ENCODE measurements at regions not wholly inside any gene's neighbourhood (a gene's known extent, or its start where the extent isn't known, plus 50 kb on each side); places are given as distances from the start of the nearest gene placed in this dataset.

DNA sequence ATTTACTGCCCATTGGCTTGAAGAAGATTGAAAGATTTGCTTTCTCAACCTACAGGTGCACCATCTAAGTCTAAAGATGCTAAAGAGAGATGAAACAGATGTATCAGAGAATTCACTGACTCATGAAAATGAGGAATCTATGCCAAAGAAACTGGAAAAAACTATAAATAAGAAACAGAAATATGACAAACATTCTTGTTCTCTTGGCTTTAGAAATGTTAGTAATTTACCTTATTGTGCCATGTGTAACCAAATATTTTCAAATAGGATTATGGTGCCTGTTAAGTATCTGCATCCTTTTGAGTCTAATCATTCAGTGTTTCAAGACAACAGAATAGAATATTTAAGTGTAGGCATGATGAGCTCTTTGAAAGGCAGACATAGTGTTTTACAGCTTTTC, 271.5 kb downstream of the MEX3B start:
- Histone ChIP-seq H3K18ac (ENCODE audit: insufficient read length, low read depth, low read length) (no peak overlapping the region), H3K9me3 (ENCODE audit: control insufficient read depth, low read depth, low read length) (no peaks in the 10 kb centered on the region), H3K14ac (ENCODE audit: insufficient read depth, low read length) (no peak overlapping the region), H3K23ac (ENCODE audit: insufficient read length, low read depth, low read length) (no peak overlapping the region), H4K20me1 (ENCODE audit: control insufficient read depth, insufficient read depth, insufficient read length) (no peaks in the 10 kb centered on the region), H4K5ac (ENCODE audit: insufficient read length, low read depth, low read length) (no peak overlapping the region), H4K8ac (replicated peaks; ENCODE audit: insufficient read length, low read depth, low read length) (no peak overlapping the region), H3K79me2 (ENCODE audit: insufficient read depth, low read length) (no peaks in the 10 kb centered on the region), H3T11ph (ENCODE audit: low read length) (no peak overlapping the region), H3K56ac (ENCODE audit: insufficient read length, low read depth, low read length) (no peak overlapping the region), H3K27me3 (ENCODE audit: insufficient read depth, low read length) (no peaks in the 10 kb centered on the region), H2BK120ac (ENCODE audit: low read depth, low read length, poor library complexity, severe bottlenecking) (no peak overlapping the region), H4K91ac (ENCODE audit: insufficient read length, low read depth, low read length) (no peak overlapping the region), H2BK20ac (ENCODE audit: low read depth, low read length, poor library complexity, severe bottlenecking) (no peak overlapping the region), H2AK5ac (ENCODE audit: insufficient read length, low read length) (no peak overlapping the region), H3K4me2 (ENCODE audit: insufficient read depth, insufficient read length, low read length) (no peak overlapping the region), H3K4ac (ENCODE audit: low read depth, low read length) (no peak overlapping the region), H3K27ac (ENCODE audit: insufficient read length, low read depth, low read length) (no peak overlapping the region), H3K4me1 (ENCODE audit: insufficient read depth, low read length) (no peaks in the 10 kb centered on the region), H3K9ac (ENCODE audit: extremely low read depth, insufficient read length, low read length) (no peak overlapping the region), H2BK5ac (ENCODE audit: insufficient read length, low read length) (no peak overlapping the region), H2BK15ac (ENCODE audit: low read depth, low read length) (no peak overlapping the region), H2AFZ (ENCODE audit: low read length) (no peak overlapping the region), H3K79me1 (ENCODE audit: insufficient read depth, low read depth, low read length, poor library complexity, severe bottlenecking) (no peaks in the 10 kb centered on the region), H2BK12ac (ENCODE audit: insufficient read length, low read depth, low read length) (no peak overlapping the region), H3K23me2 (ENCODE audit: insufficient read length, low read depth, low read length, poor library complexity, severe bottlenecking) (no peaks in the 10 kb centered on the region)
- H3K4me3 Mint-ChIP-seq = no peak overlapping the region
- H3K27me3 Mint-ChIP-seq (ENCODE audit: low read depth) = no peaks in the 10 kb centered on the region
- peaks cover 0 to 3% of the 10 kb centered on the region in 2 experiments; a peak in 2 of 4 replicates for H3K4me1 Mint-ChIP-seq
- H3K9me3 Mint-ChIP-seq = no peaks in the 10 kb centered on the region; a peak in 1 of 5 replicates
- DNase-seq = no peak
- TF ChIP-seq, protein P1, sequence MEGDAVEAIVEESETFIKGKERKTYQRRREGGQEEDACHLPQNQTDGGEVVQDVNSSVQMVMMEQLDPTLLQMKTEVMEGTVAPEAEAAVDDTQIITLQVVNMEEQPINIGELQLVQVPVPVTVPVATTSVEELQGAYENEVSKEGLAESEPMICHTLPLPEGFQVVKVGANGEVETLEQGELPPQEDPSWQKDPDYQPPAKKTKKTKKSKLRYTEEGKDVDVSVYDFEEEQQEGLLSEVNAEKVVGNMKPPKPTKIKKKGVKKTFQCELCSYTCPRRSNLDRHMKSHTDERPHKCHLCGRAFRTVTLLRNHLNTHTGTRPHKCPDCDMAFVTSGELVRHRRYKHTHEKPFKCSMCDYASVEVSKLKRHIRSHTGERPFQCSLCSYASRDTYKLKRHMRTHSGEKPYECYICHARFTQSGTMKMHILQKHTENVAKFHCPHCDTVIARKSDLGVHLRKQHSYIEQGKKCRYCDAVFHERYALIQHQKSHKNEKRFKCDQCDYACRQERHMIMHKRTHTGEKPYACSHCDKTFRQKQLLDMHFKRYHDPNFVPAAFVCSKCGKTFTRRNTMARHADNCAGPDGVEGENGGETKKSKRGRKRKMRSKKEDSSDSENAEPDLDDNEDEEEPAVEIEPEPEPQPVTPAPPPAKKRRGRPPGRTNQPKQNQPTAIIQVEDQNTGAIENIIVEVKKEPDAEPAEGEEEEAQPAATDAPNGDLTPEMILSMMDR (conservative IDR thresholded peaks at IDR 0.05) = no peak
- no peak overlapping the region for H3K27ac Mint-ChIP-seq
- H3K36me3 Mint-ChIP-seq (ENCODE audit: insufficient read depth in 1 of 3, low read depth in 3 of 3) = peaks cover 5 to 12% (median 7%) of the 10 kb centered on the region in 3 experiments; a peak in 5 of 7 replicates

All from H9 (cell line).